ENCODE measurements at regions not wholly inside any gene's neighbourhood (a gene's known extent, or its start where the extent isn't known, plus 50 kb on each side); places are given as distances from the start of the nearest gene placed in this dataset.

GRCh38 chr18:32621034-32621433 lies 150.4 kb upstream of the GAREM1 start:
- DNase-seq (ENCODE audit: low read depth in 3 of 3, low spot score in 1 of 3), result no peak

GRCh38 chr18:32618546-32618945 lies 147.9 kb upstream of the GAREM1 start:
- DNase-seq (ENCODE audit: low read depth in 3 of 3, low spot score in 1 of 3), result no peak

- DNase-seq (ENCODE audit: low read depth in 3 of 3, low spot score in 1 of 3), result no peak
Measured at GRCh38 chr18:32613821-32614220, 143.1 kb upstream of the GAREM1 start.

- no peak for DNase-seq (ENCODE audit: low read depth in 3 of 3, low spot score in 1 of 3)
Measured at GRCh38 chr18:32612651-32613050, 142.0 kb upstream of the GAREM1 start.

GRCh38 chr18:32610176-32610575 lies 139.5 kb upstream of the GAREM1 start:
- DNase-seq (ENCODE audit: low read depth in 3 of 3, low spot score in 1 of 3), result no peak

GRCh38 chr18:32607816-32608215 lies 137.1 kb upstream of the GAREM1 start:
- DNase-seq (ENCODE audit: low read depth in 3 of 3, low spot score in 1 of 3), result no peak

GRCh38 chr18:32598144-32598543 lies 127.5 kb upstream of the GAREM1 start:
- DNase-seq (ENCODE audit: low read depth in 3 of 3, low spot score in 1 of 3), result no peak

- DNase-seq (ENCODE audit: low read depth in 3 of 3, low spot score in 1 of 3), result no peak
Measured at GRCh38 chr18:32596501-32596900, 125.8 kb upstream of the GAREM1 start.

GRCh38 chr18:32595832-32596231 lies 125.2 kb upstream of the GAREM1 start:
- DNase-seq (ENCODE audit: low read depth in 3 of 3, low spot score in 1 of 3), result no peak

GRCh38 chr18:32588191-32588590 lies 117.5 kb upstream of the GAREM1 start:
- DNase-seq (ENCODE audit: low read depth in 3 of 3, low spot score in 1 of 3), result no peak

- no peak for DNase-seq (ENCODE audit: low read depth in 3 of 3, low spot score in 1 of 3)
Measured at GRCh38 chr18:32583431-32583830, 112.7 kb upstream of the GAREM1 start.

GRCh38 chr18:32582455-32582854 lies 111.8 kb upstream of the GAREM1 start:
- no peak for DNase-seq (ENCODE audit: low read depth in 3 of 3, low spot score in 1 of 3)

- DNase-seq (ENCODE audit: low read depth in 3 of 3, low spot score in 1 of 3), result no peak
Measured at GRCh38 chr18:32577561-32577960, 106.9 kb upstream of the GAREM1 start.

GRCh38 chr18:32576296-32576916 lies 105.7 kb upstream of the GAREM1 start:
- no peak for DNase-seq (ENCODE audit: low read depth in 3 of 3, low spot score in 1 of 3)

GRCh38 chr18:32566960-32567359 lies 96.3 kb upstream of the GAREM1 start:
- DNase-seq (ENCODE audit: low read depth in 3 of 3, low spot score in 1 of 3), result no peak

GRCh38 chr18:32553640-32554365 lies 83.1 kb upstream of the GAREM1 start:
- no peak for DNase-seq (ENCODE audit: low read depth in 3 of 3, low spot score in 1 of 3)

GRCh38 chr18:32553174-32553573 lies 82.5 kb upstream of the GAREM1 start:
- no peak for DNase-seq (ENCODE audit: low read depth in 3 of 3, low spot score in 1 of 3)

GRCh38 chr18:32552421-32553030 lies 81.8 kb upstream of the GAREM1 start:
- DNase-seq (ENCODE audit: low read depth in 3 of 3, low spot score in 1 of 3), result peak; percentile 2 to 27 (median 24)

- no peak for DNase-seq (ENCODE audit: low read depth in 3 of 3, low spot score in 1 of 3)
Measured at GRCh38 chr18:32550963-32551362, 80.3 kb upstream of the GAREM1 start.

- DNase-seq (ENCODE audit: low read depth in 3 of 3, low spot score in 1 of 3), result peak in 1 of 3 donors; percentile 20
Measured at GRCh38 chr18:32549248-32550110, 78.8 kb upstream of the GAREM1 start.

GRCh38 chr18:32548688-32549087 lies 78.0 kb upstream of the GAREM1 start:
- no peak for DNase-seq (ENCODE audit: low read depth in 3 of 3, low spot score in 1 of 3)

GRCh38 chr18:32545631-32546030 lies 74.9 kb upstream of the GAREM1 start:
- DNase-seq (ENCODE audit: low read depth in 3 of 3, low spot score in 1 of 3), result no peak
